Lung (tissue), 11 donors: ENCODE measurements at regions not wholly inside any gene's neighbourhood (a gene's known extent, or its start where the extent isn't known, plus 50 kb on each side); places are given as distances from the start of the nearest gene placed in this dataset.

Experiments
- ATAC-seq: fragments of 200-7000 bp; cut with Tn5 transposase; one replicate; pipeline ENCODE4 v1.9.1; 2020; ENCODE audit warnings: moderate number of reproducible peaks; ENCODE audit not compliant: insufficient read depth, low FRiP score
- DNase-seq, 3 donors: peaks; one replicate each; pipeline ENCODE4 v3.0.0-alpha.2; 2013 to 2017
- H3K27ac ChIP-seq, 2 donors: one replicate each; pipeline ENCODE4 v1.5.1; 2013; ENCODE audit warnings: mild to moderate bottlenecking in 2 of 2, moderate library complexity in 2 of 2, control low read depth in 1 of 2, inconsistent platforms in 1 of 2, low read depth in 1 of 2, low read length in 1 of 2
- H3K27me3 ChIP-seq, 3 donors: one replicate each; pipeline ENCODE4 v1.5.1; 2013; ENCODE audit warnings: low read length in 2 of 3; ENCODE audit not compliant: control insufficient read depth in 3 of 3, insufficient read depth in 3 of 3
- H3K36me3 ChIP-seq, 4 donors: one replicate each; pipeline ENCODE4 v1.5.1; 2013; ENCODE audit warnings: low read length in 4 of 4, mild to moderate bottlenecking in 1 of 4, moderate library complexity in 1 of 4; ENCODE audit not compliant: control insufficient read depth in 4 of 4, insufficient read depth in 4 of 4
- H3K4me1 ChIP-seq, 5 donors: one replicate each; pipeline ENCODE4 v1.5.1; 2013; ENCODE audit warnings: low read length in 5 of 5, mild to moderate bottlenecking in 2 of 5, moderate library complexity in 1 of 5; ENCODE audit not compliant: control insufficient read depth in 5 of 5, insufficient read depth in 5 of 5
- H3K4me3 ChIP-seq: one replicate; pipeline ENCODE4 v1.5.1; 2013; ENCODE audit warnings: mild to moderate bottlenecking, control low read depth, moderate library complexity
- H3K9ac ChIP-seq, 2 donors: one replicate each; pipeline ENCODE4 v1.5.1; 2013; ENCODE audit warnings: low read length in 2 of 2, control low read depth in 1 of 2; ENCODE audit not compliant: insufficient read depth in 1 of 2
- H3K9me3 ChIP-seq, 4 donors: one replicate each; pipeline ENCODE4 v1.5.1; 2013; ENCODE audit warnings: low read length in 3 of 4, mild to moderate bottlenecking in 1 of 4, moderate library complexity in 1 of 4; ENCODE audit not compliant: control insufficient read depth in 4 of 4, insufficient read depth in 3 of 4
- CTCF ChIP-seq: IDR thresholded peaks from 2 replicates; pipeline ENCODE4 v1.5.1; 2012; ENCODE audit warnings: mild to moderate bottlenecking; ENCODE audit errors: control extremely low read depth, extremely low read depth
- WGBS, 2 donors: extraction: QIAGEN DNeasy Blood & Tissue Kit; methylation state at CpG; one replicate each; pipeline ENCODE4 v1.1.7; 2013; 5-methylcytosine and 5-hydroxymethylcytosine counted together
- donor health status: control.
- donor health status: control.
- donor health status: Bipolar disorder and iron deficiency.
- donor health status: healthy.
- donor health status: DM: yes; HTN: yes; CAD: no.

DNA sequence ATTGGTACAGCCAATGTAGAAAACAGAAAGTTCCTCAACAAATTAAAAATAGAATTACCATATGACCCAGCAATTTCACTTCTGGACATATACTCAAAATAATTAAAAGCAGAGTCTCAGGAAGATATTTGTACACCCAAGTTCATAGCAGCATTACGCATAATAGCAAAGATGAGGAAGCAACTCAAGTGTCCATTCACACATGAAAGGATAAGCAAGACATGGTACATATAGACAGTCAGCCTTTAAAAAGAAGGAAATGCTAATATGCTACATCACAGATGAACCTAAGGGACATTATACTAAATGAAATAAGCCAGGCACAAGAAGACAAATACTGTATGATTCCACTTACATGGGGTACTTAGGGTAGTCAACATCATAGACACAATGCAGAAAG lies 76.7 kb downstream of the ANXA2R start:
- Histone ChIP-seq H3K4me3 (no peak overlapping the region), H3K9me3 (no peaks in the 10 kb centered on the region), H3K27ac (no peak overlapping the region), H3K27me3 (peaks cover 0 to 15% (median 12%) of the 10 kb centered on the region in 3 donors), H3K36me3 (no peaks in the 10 kb centered on the region), H3K4me1 (no peaks in the 10 kb centered on the region), H3K9ac (no peak overlapping the region)
- no peak for ATAC-seq
- WGBS, 2 donors: 77 to 96% methylated on average over 1 of the region's 1 CpG
- DNase-seq: no peak
- TF ChIP-seq CTCF: no peak

- Histone ChIP-seq H3K4me3 (no peak overlapping the region), H3K4me1 (no peaks in the 10 kb centered on the region), H3K36me3 (no peaks in the 10 kb centered on the region), H3K27me3 (peaks cover 0 to 27% (median 20%) of the 10 kb centered on the region in 3 donors), H3K9me3 (no peaks in the 10 kb centered on the region), H3K27ac (no peak overlapping the region), H3K9ac (no peak overlapping the region)
- TF ChIP-seq CTCF: no peak
- DNase-seq (no peak), ATAC-seq (no peak)
- 81 to 87% methylated on average over 2 of the region's 2 CpGs for WGBS, 2 donors
Measured at GRCh38 chr5:42962124-42962523, 78.0 kb downstream of the ANXA2R start.

- Histone ChIP-seq H3K9ac (no peak overlapping the region), H3K4me3 (no peak overlapping the region), H3K4me1 (no peaks in the 10 kb centered on the region), H3K9me3 (no peaks in the 10 kb centered on the region), H3K27me3 (peaks cover 0 to 43% (median 33%) of the 10 kb centered on the region in 3 donors), H3K36me3 (no peaks in the 10 kb centered on the region), H3K27ac (no peak overlapping the region)
- no peak for DNase-seq
- 75 to 88% methylated on average over 2 of the region's 2 CpGs for WGBS, 2 donors
- no peak for TF ChIP-seq CTCF
- no peak for ATAC-seq
Measured at GRCh38 chr5:42960506-42960905, 79.6 kb downstream of the ANXA2R start.

GRCh38 chr5:42956551-42956950 lies 83.6 kb downstream of the ANXA2R start:
- Histone ChIP-seq H3K36me3 (no peaks in the 10 kb centered on the region), H3K9me3 (peaks cover 0 to 16% (median 0%) of the 10 kb centered on the region in 4 donors), H3K4me3 (no peak overlapping the region), H3K4me1 (peaks cover 0 to 5% (median 0%) of the 10 kb centered on the region in 5 donors), H3K27ac (no peak overlapping the region), H3K27me3 (peaks cover 0 to 74% (median 61%) of the 10 kb centered on the region in 3 donors), H3K9ac (no peak overlapping the region)
- TF ChIP-seq CTCF: no peak
- DNase-seq (no peak), ATAC-seq (no peak)
- WGBS, 2 donors: 92 to 93% methylated on average over 2 of the region's 2 CpGs
